HG02678 (cell line): ENCODE measurements at regions not wholly inside any gene's neighbourhood (a gene's known extent, or its start where the extent isn't known, plus 50 kb on each side); places are given as distances from the start of the nearest gene placed in this dataset.
"Not testable (repeated sequence)": the region's sequence is repeated elsewhere in the genome, so short reads cannot be mapped to it uniquely, and the experiment has no call there.

Experiments used
- ATAC-seq: cut with Tn5 transposase; IDR thresholded peaks from one replicate; pipeline ENCODE4 v1.9.1; 2021; ENCODE audit warnings: mild to moderate bottlenecking, moderate library complexity; ENCODE audit not compliant: unreplicated experiment

DNA sequence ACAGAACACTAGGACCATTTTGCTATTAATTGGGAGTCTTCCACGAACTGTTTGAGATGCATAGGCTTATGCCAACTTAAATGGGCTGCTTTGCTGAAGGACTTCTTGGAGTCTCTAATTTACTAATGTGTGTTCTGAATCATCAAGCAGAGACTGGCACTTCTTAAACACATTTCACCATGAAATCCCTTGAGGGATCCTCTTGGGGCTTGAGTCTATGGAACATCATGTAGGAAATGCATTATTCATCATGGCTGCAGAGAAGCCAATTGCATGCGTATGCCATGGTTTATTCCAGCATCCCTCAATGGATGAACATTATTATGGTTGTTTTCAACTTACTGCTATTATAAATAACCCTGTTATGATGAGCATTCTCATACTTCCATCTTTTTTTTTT is 73.4 kb downstream of the FGD2 start:
- no peak for ATAC-seq

DNA sequence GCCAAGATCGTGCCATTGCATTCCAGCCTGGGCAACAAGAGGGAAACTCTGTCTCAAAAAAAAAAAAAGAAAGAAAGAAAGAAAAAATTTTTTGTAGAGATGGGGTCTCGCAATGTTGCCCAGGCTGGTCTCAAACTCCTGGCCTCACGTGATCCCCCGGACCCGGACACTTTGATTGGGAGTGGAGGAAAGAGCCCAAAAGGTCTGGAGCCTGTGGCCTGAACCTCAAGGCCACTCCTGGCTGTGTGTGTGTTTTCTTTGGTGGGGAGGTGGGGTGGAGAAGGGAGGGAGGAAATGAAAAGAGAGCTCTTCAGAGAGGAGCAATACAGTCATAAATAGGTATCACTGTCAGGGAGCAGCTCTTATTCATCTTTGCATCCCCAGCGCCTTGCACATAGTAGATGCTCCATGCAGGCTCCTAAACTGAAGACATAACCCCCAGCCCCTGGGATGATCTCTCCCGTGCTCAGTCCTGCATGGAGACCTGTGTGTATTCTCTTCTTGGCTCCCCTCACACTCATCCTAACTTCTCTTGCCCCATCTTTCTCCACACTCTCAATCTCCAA is 75.7 kb downstream of the FGD2 start:
- no peak for ATAC-seq

DNA sequence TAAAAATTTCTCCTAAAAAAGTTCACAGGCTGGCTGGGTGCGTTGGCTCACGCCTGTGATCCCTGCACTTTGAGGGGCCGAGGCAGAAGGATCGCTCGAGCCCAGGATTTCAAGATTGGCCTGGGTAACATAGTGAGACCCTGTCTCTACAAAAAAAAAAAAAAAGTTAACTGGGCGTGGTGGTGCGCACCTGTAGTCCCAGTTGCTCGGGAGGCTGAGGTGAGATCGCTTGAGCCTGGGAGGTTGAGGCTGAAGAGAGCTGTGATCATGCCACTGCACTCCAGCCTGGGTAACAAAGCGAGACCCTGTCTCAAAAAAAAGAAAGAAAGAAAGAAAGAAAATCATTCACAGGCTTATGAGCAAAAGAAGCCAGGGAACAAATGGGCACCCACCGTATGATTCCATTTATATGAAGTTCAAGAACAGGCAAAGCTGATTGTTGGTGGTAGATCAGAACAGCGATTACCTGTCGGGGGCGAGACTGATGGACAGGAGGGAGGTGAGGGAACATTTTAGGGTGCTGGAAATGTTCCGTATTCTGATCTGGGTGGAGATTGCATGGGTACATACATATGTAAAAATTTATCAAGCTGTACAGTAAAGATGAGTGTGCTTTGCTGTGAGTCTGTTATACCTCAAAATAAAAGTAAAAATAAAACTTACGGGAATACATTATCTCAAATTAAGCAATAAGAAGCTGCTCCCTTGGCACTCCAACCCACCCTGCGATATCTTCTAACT is 77.1 kb downstream of the FGD2 start:
- no peak for ATAC-seq

DNA sequence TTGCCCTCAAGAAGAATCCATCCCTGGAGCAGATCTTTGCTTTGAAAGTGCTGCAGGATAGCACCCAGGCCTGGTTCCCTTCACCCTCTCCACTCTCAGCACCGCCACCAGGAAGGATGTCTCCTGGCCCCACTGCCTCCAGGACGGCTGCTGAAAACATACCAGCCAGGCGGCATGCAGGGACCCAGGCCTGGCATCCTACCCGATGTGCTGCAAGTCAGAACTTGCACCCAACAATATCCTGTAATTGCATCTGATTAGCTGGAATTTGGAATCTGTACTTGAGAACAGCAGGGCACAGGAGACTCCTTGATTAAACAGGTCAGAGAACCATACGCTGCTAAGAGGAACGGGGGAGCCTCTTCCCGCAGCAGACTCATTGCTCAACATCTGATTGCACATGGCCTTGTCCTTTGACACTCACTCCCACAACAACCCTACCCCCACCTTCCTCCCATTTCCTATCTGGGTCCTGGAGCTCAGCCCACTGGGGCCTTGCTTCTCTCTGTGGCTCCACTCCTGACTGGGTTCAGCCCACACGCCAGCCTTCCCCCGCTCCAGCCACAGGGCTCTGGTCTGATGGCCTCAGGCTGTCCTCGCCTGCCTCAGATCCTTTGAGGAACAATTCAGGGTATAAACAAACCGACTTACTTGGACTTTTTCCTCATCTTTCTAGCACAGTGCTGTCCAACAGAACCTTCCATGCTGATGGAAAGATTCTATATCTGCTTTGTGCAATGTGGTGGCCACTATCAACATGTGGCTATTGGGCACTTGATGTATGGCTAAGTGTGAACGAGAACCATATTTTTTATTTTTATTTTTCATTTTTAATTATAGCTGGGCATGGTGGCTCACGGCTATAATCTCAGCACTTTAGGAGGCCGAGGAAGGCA is 78.0 kb downstream of the FGD2 start:
- no peak for ATAC-seq

DNA sequence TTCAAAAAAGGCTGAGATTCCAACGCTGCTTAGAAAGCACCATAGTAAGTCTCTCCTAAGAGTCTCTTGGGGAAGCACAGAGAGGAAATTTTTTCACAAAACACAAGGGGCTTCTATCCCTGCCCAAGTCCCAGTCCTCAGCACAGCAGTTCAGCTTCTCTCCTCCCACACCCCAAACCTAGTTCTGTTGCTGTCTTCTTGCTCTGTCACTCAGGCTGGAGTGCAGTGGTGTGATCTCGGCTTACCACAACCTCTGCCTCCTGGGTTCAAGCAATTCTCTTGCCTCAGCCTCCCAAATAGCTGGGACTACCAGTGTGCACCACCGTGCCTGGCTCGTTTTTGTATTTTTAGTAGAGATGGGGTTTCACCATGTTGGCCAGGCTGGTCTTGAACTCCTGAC is 79.2 kb downstream of the FGD2 start:
- ATAC-seq, result not testable (repeated sequence)

DNA sequence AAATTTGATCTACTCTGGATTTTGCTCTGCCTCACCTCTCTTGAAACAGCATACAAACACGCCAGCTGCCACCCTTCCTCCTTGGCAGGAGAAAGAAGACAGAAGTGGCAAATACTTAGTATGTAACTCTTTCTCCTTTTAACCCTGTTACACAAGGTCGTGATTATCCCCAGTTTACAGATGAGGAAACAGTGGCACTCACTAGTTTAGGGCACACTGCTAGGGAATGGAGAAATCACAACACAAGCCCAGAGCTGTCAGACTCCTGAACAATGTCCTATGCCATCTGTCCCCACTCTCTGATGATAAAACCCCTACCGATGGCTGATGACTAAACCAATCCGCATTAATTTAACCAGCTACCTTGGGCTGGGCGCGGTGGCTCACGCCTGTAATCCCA is 79.7 kb downstream of the FGD2 start:
- ATAC-seq, result no peak

DNA sequence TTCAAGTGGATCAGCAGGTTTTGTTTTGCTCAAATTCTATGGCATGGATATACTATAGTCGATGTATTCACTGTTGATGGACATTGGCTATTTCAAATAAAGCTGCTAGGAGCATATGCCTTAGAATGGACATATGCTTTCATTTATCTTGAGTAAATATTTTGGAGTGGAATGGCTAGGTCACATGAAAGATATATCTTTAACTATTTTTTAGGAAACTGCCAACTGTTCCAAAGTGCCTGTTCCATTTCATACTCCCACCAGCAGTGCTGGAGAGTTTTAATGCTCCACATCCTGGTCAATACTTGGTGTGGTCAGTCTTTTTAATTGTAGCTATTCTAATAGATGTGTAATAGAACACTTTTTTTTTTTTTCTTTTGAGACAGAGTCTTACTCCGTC is 81.1 kb upstream of the PIM1 start:
- ATAC-seq, result no peak

DNA sequence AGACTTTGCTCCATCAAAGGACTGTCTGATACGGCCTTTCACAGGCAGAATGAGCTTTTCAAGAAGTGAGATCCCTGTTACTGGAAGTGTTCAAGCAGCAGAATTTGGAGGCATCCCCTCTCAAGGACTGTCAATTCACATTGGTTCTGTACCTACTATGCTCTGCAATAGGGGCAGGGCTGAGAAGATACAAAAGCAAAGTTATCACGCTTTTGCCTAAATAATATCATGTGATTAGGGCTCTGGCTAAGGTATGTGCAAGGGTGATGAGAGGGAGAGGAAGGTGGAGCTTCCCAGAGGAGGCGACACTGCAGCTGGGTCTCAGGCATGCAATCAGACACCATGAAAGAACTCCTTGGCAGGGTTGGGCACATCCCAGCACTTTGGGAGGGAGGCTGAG is 80.2 kb upstream of the PIM1 start:
- no peak for ATAC-seq

DNA sequence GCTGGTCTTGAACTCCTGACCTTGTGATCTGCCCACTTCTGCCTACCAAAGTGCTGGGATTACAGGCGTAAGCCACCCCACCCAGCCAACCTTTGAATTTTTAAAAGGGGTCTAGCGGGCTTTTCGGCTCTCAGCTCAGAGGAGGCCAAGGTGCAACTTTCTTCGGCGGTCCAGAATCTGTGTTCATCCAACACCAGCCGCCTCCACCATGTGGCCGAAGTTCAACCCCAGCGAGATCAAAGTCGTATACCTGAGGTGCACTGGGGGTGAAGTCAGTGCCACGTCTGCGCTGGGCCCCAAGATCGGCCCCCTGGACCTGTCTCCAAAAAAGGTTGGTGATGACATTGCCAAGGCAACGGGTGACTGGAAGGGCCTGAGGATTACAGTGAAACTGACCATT is 78.8 kb upstream of the PIM1 start:
- not testable (repeated sequence) for ATAC-seq

DNA sequence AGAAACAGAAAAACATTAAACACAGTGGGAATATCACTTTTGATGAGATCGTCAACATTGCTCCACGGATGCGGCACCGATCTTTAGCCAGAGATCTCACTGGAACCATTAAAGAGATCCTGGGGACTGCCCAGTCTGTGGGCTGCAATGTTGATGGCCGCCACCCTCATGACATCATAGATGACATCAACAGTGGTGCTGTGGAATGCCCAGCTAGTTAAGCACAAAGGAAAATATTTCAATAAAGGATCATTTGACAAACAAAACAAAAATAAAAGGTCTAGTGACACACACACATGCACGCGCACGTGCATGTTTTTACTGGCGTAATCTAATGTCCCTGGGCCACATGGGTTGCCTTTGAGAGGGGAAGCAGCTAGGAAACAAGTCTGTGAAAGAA is 78.4 kb upstream of the PIM1 start:
- not testable (repeated sequence) for ATAC-seq

DNA sequence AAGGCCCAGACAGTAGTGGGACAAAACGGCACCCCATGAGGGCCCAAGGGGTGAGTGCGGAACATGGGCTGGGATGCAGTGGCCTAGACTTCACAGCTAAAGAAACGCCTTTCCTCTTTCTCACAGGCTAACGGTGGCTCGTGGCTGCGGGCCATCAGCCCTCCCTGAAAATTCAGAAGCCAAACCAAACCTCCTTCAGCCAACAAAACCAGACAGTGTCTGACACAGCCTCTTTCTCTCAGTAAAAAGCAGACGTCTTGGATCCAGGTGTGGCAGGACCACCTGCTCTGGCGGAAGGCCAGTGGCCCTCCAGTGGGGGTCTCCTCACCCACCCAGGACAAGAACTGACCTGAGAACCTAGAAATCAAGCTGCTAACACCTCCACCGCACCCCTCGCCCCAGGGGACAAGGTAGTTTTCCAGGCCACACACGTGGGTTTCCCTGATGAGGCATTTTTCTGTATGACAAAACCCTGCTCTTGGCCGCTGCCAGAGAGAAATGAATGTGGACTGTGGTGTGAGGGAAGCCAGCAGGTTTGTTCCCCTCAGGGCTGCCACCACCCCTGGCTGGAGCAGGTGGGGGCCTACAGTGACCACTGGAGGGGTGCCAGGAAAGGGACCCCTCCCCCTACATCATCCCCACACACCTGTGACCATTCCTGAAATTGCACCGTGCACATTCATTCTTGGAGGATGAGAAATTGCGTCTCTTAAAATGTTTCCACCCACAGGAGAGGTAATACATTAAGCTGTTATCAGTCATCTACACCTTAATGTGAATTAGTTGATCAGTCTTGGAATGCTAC is 76.8 kb upstream of the PIM1 start:
- no peak for ATAC-seq

DNA sequence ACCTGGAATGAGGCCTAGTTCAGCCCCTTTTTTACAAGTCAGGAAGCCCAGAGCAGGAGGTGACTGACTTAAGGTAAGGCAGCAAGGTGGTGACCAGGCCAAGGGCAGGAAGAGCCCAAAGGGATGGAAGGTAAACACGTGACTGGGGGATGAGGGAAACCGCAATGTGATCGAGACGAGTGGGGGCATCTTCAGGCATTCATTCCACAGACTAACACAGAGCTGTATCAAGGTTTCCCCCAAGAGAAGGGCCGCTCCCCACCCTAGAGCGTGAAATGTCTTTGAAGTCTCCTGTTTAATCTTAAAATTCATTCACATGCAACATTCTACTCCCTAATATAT is 76.3 kb upstream of the PIM1 start:
- no peak for ATAC-seq

DNA sequence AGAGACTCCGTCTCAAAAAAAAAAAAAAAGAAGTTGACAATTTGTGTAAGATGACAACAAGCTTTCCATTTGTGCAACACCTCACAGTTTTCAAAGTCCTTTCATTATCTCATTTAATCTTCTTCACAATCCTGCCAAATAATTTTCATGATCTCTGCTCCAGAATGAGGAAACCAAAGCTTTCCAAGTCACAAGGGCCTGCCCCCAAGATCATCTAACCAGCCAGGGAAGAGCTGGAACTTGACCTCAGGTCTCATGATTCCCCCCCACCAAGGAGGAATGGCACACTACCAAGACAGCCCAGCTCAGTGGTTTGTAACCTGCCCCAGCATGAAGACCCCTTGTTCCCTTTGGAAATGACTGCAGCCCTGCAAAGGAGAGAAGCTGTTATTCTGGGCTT is 74.0 kb upstream of the PIM1 start:
- ATAC-seq, result no peak

DNA sequence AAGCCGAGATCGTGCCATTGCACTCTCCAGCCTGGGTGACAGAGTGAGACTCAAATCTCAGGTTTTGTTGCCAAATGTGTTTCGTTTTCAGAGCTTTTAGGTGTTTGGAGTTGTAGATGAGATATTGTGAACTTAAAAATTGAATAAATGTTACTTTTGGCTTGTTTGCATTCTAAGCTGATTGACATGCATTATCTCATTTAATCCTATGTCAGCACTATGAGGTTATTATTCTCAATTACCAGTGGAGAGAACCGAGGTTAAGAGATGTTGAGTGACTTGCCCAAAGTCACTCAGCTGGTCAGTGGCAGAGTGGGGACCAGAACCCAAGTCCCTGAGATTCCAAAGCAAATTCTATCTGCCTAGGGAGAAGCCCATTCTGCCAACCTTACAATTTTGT is 72.6 kb upstream of the PIM1 start:
- ATAC-seq, result no peak

DNA sequence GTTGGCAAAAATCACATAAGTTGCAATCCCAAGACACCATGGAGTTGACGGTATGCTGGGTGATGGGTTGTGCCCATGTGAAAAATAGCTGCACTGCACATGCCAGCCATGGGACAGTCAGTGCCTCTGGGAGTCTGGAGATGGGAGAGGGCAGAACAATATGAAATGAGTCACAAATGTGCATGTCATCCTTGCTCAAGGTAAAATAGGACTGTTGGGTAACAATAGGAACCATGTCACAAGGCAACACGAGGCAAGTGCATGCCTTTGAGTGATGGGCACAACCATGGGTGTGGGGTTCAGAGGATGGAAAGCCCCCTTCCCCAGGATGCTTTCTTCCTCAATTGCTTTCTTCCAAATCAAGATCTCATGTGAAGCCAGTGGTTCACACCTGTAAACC is 70.5 kb upstream of the PIM1 start:
- ATAC-seq, result no peak

DNA sequence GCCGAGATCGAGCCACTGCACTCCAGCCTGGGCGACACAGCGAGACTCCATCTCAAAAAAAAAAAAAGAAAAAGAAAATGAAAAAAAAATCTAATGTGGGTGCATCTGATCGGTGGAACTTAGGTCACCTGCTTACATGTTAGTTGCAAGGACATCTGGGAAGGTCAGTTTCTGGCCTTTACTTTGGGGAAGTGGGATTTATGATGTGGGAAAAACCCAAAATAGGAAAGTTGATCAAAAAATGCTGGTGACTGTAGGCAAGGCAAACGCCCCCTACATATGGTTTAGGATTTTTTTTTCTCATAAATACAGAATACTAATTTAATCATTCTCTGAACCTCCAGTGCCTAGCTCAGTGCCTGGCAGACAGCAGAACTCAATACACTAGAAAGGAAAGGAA is 69.2 kb upstream of the PIM1 start:
- ATAC-seq, result no peak

DNA sequence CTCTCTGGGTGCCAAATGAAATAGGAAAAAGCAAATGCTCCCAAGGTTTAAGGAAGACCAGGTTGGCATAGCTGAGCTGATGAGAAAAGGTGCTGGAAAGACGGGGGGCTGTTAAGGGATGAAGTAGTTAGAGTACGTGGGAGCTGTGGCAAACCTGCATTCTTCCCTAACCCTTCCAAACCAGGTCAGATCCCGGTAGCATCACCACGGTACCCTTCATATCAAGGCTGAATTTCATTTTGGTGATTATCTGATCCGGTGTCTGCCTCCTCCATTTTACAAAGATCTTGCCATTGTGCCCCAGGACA is 68.0 kb upstream of the PIM1 start:
- no peak for ATAC-seq

DNA sequence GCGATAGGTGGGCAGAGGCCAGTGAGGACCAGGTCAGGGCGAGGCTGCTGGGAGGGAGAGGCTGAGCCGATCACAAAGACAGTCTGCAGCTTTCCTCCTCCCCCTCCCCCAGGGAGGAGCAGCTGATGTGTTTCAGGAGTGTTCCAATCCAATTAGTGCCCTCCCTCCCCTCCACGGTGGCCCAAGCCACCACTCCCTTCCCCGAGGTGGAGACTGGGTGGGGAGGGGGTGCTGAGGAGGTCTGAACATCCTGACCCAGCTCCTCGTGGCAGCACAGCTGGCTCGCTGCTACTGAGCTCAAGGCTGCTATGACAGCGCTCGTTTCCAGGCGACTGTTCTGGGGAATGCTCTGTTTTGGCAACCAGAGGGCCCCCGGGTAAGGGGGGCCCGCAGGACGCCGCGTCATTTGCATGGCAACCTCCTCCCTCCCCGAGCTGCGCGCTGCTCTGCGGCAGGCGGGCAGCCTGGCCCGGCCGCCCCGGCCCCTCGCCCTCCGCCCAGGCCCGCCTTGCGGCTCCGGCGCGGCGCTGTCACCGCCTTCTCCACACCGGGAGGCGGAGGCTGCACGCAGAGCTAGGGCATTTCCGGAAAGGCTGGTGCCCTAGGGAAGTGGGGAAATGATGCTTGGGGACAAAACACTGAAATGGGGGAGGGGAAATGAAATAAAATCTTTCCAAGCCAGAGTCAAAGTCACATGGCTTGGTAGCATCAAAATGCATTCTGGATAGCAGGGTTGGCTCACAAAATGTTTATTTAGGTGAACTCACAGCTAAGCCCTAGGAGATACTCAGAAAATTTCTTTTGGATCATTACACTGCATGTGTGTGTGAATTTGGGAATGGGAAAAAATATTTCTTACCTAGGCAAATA is 67.4 kb upstream of the PIM1 start:
- ATAC-seq, result peak; percentile 85

DNA sequence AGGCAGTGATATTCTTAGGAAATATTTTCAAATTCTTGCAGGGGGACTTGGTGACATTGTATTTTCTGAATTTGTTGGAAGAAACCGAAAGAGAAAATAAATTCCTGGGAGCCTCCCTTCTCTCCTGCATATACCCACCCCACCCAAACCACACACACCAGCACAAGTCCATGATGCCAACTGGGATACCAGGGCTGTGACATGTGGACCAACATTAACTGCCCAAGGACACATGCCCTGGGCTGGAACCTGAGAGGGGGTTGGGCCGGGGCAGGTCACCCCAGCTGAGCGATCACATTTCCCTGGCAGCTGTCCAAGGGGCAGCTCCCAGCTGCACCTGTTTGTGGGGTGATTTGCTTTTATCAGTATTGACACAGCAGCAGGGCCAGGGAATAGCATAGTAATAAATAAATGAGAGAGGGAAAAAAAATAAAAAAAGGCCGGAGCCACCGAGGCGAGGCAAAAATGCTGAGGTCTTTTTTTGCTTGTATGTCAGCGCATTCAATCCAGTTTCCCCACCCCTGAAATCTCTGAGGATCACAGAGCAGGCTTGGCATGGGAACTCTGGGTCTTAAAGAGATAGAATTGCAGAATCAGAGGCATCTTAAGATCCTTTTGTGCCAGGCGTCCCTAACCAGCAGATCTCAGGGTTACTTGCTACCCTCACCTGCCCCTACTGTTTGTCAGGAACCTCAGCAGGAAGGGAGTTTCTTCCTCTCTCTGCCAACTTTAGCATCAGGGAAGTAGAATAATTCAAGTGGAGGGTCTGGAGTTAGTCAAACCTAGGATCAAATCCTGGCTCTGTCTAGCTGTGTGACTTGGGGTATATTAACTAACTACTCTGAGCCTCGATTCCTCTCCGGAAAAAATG is 66.5 kb upstream of the PIM1 start:
- ATAC-seq, result no peak

DNA sequence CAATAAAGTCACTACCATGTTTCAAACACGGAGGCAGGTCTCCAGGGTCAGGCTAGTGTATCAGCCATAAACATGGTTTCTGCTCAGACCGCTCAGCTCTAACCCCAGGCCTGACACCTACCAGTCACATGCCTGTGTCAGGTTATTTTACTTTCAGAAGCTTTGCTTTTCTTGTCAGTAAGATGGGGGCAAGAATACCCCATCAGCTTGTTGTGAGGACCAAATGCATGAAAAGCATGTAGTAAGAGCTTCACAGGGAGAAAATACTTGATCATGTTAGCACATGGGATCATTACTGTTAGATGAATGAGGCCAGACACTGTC is 65.2 kb upstream of the PIM1 start:
- ATAC-seq, result no peak
